ENCODE measurements at regions not wholly inside any gene's neighbourhood (a gene's known extent, or its start where the extent isn't known, plus 50 kb on each side); places are given as distances from the start of the nearest gene placed in this dataset.

- TF ChIP-seq POLR2A (IDR thresholded peaks at IDR 0.05): no peak
- no peak for TF ChIP-seq EP300 (IDR thresholded peaks at IDR 0.05)
These were observed 131.0 kb upstream of the NUDT7 start for GRCh38 chr16:77591347-77591746.

Measured in upper lobe of left lung (tissue), 4 donors.